ENCODE measurements at regions not wholly inside any gene's neighbourhood (a gene's known extent, or its start where the extent isn't known, plus 50 kb on each side); places are given as distances from the start of the nearest gene placed in this dataset.
"Not testable (repeated sequence)": the region's sequence is repeated elsewhere in the genome, so short reads cannot be mapped to it uniquely, and the experiment has no call there.

- no peak for DNase-seq (ENCODE audit: low read depth)
Observed at GRCh38 chr2:241956521-241957110, 87.1 kb downstream of the RTP5 start.

GRCh38 chr2:241957276-241957675 is 87.7 kb downstream of the RTP5 start:
- DNase-seq (ENCODE audit: low read depth), result no peak

- DNase-seq (ENCODE audit: low read depth), result no peak
Observed at GRCh38 chr2:241958818-241959545, 89.5 kb downstream of the RTP5 start.

GRCh38 chr2:241959751-241960269 is 90.3 kb downstream of the RTP5 start:
- DNase-seq (ENCODE audit: low read depth), result no peak

- DNase-seq (ENCODE audit: low read depth), result no peak
Observed at GRCh38 chr2:241961454-241961853, 91.9 kb downstream of the RTP5 start.

GRCh38 chr2:241964133-241964532 is 94.6 kb downstream of the RTP5 start:
- DNase-seq (ENCODE audit: low read depth), result no peak

- DNase-seq (ENCODE audit: low read depth), result peak; percentile 98
Observed at GRCh38 chr2:241965931-241966412, 96.4 kb downstream of the RTP5 start.

GRCh38 chr2:241966647-241967466 is 97.3 kb downstream of the RTP5 start:
- DNase-seq (ENCODE audit: low read depth), result no peak

- no peak for DNase-seq (ENCODE audit: low read depth)
Observed at GRCh38 chr2:241967467-241968144, 98.1 kb downstream of the RTP5 start.

- no peak for DNase-seq (ENCODE audit: low read depth)
Observed at GRCh38 chr2:241968417-241968816, 98.9 kb downstream of the RTP5 start.

GRCh38 chr2:241969182-241969581 is 99.7 kb downstream of the RTP5 start:
- not testable (repeated sequence) for DNase-seq (ENCODE audit: low read depth)

- DNase-seq (ENCODE audit: low read depth), result no peak
Observed at GRCh38 chr2:241970716-241971115, 101.2 kb downstream of the RTP5 start.

- no peak for DNase-seq (ENCODE audit: low read depth)
Observed at GRCh38 chr2:241974096-241974495, 104.6 kb downstream of the RTP5 start.

- DNase-seq (ENCODE audit: low read depth), result no peak
Observed at GRCh38 chr2:241974851-241975592, 105.5 kb downstream of the RTP5 start.

GRCh38 chr2:241975593-241976284 is 106.2 kb downstream of the RTP5 start:
- no peak for DNase-seq (ENCODE audit: low read depth)

GRCh38 chr2:241976296-241976695 is 106.8 kb downstream of the RTP5 start:
- no peak for DNase-seq (ENCODE audit: low read depth)

- no peak for DNase-seq (ENCODE audit: low read depth)
Observed at GRCh38 chr2:241977557-241978300, 108.2 kb downstream of the RTP5 start.

GRCh38 chr2:241978670-241979069 is 109.1 kb downstream of the RTP5 start:
- no peak for DNase-seq (ENCODE audit: low read depth)

- no peak for DNase-seq (ENCODE audit: low read depth)
Observed at GRCh38 chr2:241980193-241980592, 110.7 kb downstream of the RTP5 start.

All from myocyte (in vitro differentiated cells).